ENCODE measurements at regions not wholly inside any gene's neighbourhood (a gene's known extent, or its start where the extent isn't known, plus 50 kb on each side); places are given as distances from the start of the nearest gene placed in this dataset.
"Not testable (repeated sequence)": the region's sequence is repeated elsewhere in the genome, so short reads cannot be mapped to it uniquely, and the experiment has no call there.

GRCh38 chr10:120115959-120116358 is 223.4 kb downstream of the SEC23IP start:
- no peak for DNase-seq

GRCh38 chr10:120121768-120122167 is 229.2 kb downstream of the SEC23IP start:
- no peak for DNase-seq

- no peak for DNase-seq
Measured at GRCh38 chr10:120131183-120131582, 238.7 kb downstream of the SEC23IP start.

GRCh38 chr10:120132811-120133210 is 240.3 kb downstream of the SEC23IP start:
- DNase-seq: no peak

GRCh38 chr10:120138689-120139088 is 246.2 kb downstream of the SEC23IP start:
- no peak for DNase-seq

GRCh38 chr10:120145107-120145506 is 252.6 kb downstream of the SEC23IP start:
- no peak for DNase-seq

GRCh38 chr10:120156614-120157274 is 264.2 kb downstream of the SEC23IP start:
- DNase-seq: no peak

GRCh38 chr10:120161111-120161510 is 268.6 kb downstream of the SEC23IP start:
- no peak for DNase-seq

GRCh38 chr10:120162471-120162870 is 269.9 kb downstream of the SEC23IP start:
- DNase-seq: no peak

GRCh38 chr10:120172356-120172755 is 279.8 kb downstream of the SEC23IP start:
- peak; percentile 1 for DNase-seq

- DNase-seq: no peak
Measured at GRCh38 chr10:120174491-120174890, 282.0 kb downstream of the SEC23IP start.

- no peak for DNase-seq
Measured at GRCh38 chr10:120177330-120177729, 279.7 kb upstream of the PLPP4 start.

- no peak for DNase-seq
Measured at GRCh38 chr10:120180160-120180559, 276.9 kb upstream of the PLPP4 start.

- no peak for DNase-seq
Measured at GRCh38 chr10:120181154-120181553, 275.9 kb upstream of the PLPP4 start.

GRCh38 chr10:120182431-120182830 is 274.6 kb upstream of the PLPP4 start:
- no peak for DNase-seq

GRCh38 chr10:120183546-120183945 is 273.5 kb upstream of the PLPP4 start:
- DNase-seq: no peak

GRCh38 chr10:120184547-120185337 is 272.3 kb upstream of the PLPP4 start:
- DNase-seq: no peak

- DNase-seq: no peak
Measured at GRCh38 chr10:120186506-120186905, 270.5 kb upstream of the PLPP4 start.

- not testable (repeated sequence) for DNase-seq
Measured at GRCh38 chr10:120187168-120187567, 269.9 kb upstream of the PLPP4 start.

GRCh38 chr10:120188950-120189349 is 268.1 kb upstream of the PLPP4 start:
- no peak for DNase-seq

- no peak for DNase-seq
Measured at GRCh38 chr10:120195984-120196712, 260.9 kb upstream of the PLPP4 start.

- DNase-seq: no peak
Measured at GRCh38 chr10:120204877-120205276, 252.2 kb upstream of the PLPP4 start.

GRCh38 chr10:120205368-120206018 is 251.5 kb upstream of the PLPP4 start:
- DNase-seq: no peak
